Esophagus muscularis mucosa (tissue), 4 donors: ENCODE measurements at regions not wholly inside any gene's neighbourhood (a gene's known extent, or its start where the extent isn't known, plus 50 kb on each side); places are given as distances from the start of the nearest gene placed in this dataset.

Experiments
- DNase-seq: peaks from one replicate; pipeline ENCODE4 v3.0.0-alpha.2; 2017; ENCODE audit errors: extremely low spot score
- H3K27ac ChIP-seq, 4 donors: fragments of 200-600 bp; sonication (generic); replicated peaks in 1 of 4; 1 replicate in 3 of 4; 2 replicates in 1 of 4; pipeline ENCODE4 v1.5.1; 2016 to 2019; ENCODE audit warnings: mild to moderate bottlenecking in 1 of 4
- H3K27me3 ChIP-seq, 4 donors: fragments of 200-600 bp; sonication (generic); one replicate each; pipeline versions ENCODE4 v1.5.1 to v1.6.0; 2016 to 2019
- H3K36me3 ChIP-seq, 4 donors: fragments of 200-600 bp; sonication (generic); one replicate each; pipeline ENCODE4 v1.5.1; 2016 to 2019
- H3K4me1 ChIP-seq, 4 donors: fragments of 200-600 bp; sonication (generic); one replicate each; pipeline ENCODE4 v1.5.1; 2016 to 2019
- H3K4me3 ChIP-seq, 4 donors: fragments of 200-600 bp; sonication (generic); 1 replicate in 2 of 4; 2 replicates in 2 of 4; pipeline ENCODE4 v1.5.1; 2016 to 2019; ENCODE audit warnings: mild to moderate bottlenecking in 4 of 4, moderate library complexity in 1 of 4
- H3K9me3 ChIP-seq, 4 donors: fragments of 200-600 bp; sonication (generic); 1 replicate in 3 of 4; 2 replicates in 1 of 4; pipeline ENCODE4 v1.5.1; 2016 to 2019
- CTCF ChIP-seq, 3 experiments: fragments of 200-600 bp in 2 of 3; fragments of 450-650 bp in 1 of 3; sonication (generic) in 2 of 3; IDR thresholded peaks; one replicate each; pipeline ENCODE4 v1.5.1; 2017 to 2019; ENCODE audit warnings: antibody characterized with exemption in 3 of 3, mild to moderate bottlenecking in 2 of 3, moderate library complexity in 1 of 3
- EP300 ChIP-seq: sonication (generic); formaldehyde crosslinking; IDR thresholded peaks from one replicate; pipeline ENCODE4 v1.6.1; 2017; ENCODE audit warnings: antibody characterized with exemption
- POLR2A ChIP-seq: fragments of 450-650 bp; IDR thresholded peaks from one replicate; pipeline ENCODE4 v1.6.1; 2017; ENCODE audit warnings: antibody characterized with exemption, moderate library complexity, mild to moderate bottlenecking, low read depth
- POLR2AphosphoS5 ChIP-seq, 2 donors: sonication (generic); formaldehyde crosslinking; IDR thresholded peaks; one replicate each; pipeline ENCODE4 v1.6.1; 2017; ENCODE audit warnings: antibody characterized with exemption in 2 of 2
- WGBS: methylation state at CpG from one replicate; pipeline ENCODE4 v1.1.5; 2018; 5-methylcytosine and 5-hydroxymethylcytosine counted together
- intact Hi-C: fragments of 100-400 bp; cut with DNase I; formaldehyde crosslinking; loops from one replicate; pipeline ENCODE4 v1.15.1; 2023

GRCh38 chr4:43126595-43126994 is 234.1 kb downstream of the GRXCR1 start:
- Histone ChIP-seq H3K36me3 (no peaks in the 10 kb centered on the region), H3K4me3 (no peak overlapping the region), H3K27ac (no peak overlapping the region), H3K27me3 (no peaks in the 10 kb centered on the region), H3K9me3 (no peaks in the 10 kb centered on the region), H3K4me1 (no peaks in the 10 kb centered on the region)
- no peak for TF ChIP-seq POLR2A
- TF ChIP-seq EP300, result no peak
- TF ChIP-seq CTCF (IDR thresholded peaks at IDR 0.05), result no peak
- TF ChIP-seq POLR2AphosphoS5 (IDR thresholded peaks at IDR 0.05), result no peak
- intact Hi-C loops, result no loop called here
- no peak for DNase-seq

- WGBS, result 78% methylated on average over 11 of the region's 11 CpGs
- intact Hi-C loops, result loop anchor here (10.0 kb wide), 1 partner anchor 1494 kb away; no protein-coding TSS in a partner anchor
- H3K9me3 ChIP-seq, result no peaks in the 10 kb centered on the region
- no peak for DNase-seq
- no peak overlapping the region for H3K27ac ChIP-seq
- no peaks in the 10 kb centered on the region for H3K27me3 ChIP-seq
- TF ChIP-seq EP300 (no peak), POLR2AphosphoS5 (IDR thresholded peaks at IDR 0.05) (no peak), POLR2A (no peak), CTCF (IDR thresholded peaks at IDR 0.05) (no peak)
- H3K4me1 ChIP-seq, result no peaks in the 10 kb centered on the region
- no peaks in the 10 kb centered on the region for H3K36me3 ChIP-seq
- H3K4me3 ChIP-seq, result no peak overlapping the region
Measured at GRCh38 chr4:43130228-43131021, 237.9 kb downstream of the GRXCR1 start.

- Histone ChIP-seq H3K27ac (no peak overlapping the region), H3K9me3 (no peaks in the 10 kb centered on the region), H3K36me3 (no peaks in the 10 kb centered on the region), H3K27me3 (no peaks in the 10 kb centered on the region), H3K4me1 (no peaks in the 10 kb centered on the region), H3K4me3 (no peak overlapping the region)
- no peak for TF ChIP-seq EP300
- peak; percentile 16 to 63 (median 49) for TF ChIP-seq CTCF (IDR thresholded peaks at IDR 0.05)
- intact Hi-C loops, result loop anchor here (10.0 kb wide), 1 partner anchor 1493 kb away; no protein-coding TSS in a partner anchor
- WGBS, result 42% methylated on average over 11 of the region's 11 CpGs
- no peak for DNase-seq
Measured at GRCh38 chr4:43132010-43132582, 239.6 kb downstream of the GRXCR1 start.

GRCh38 chr4:43133566-43133965 is 241.1 kb downstream of the GRXCR1 start:
- 81% methylated on average over 6 of the region's 6 CpGs for WGBS
- intact Hi-C loops, result loop anchor here (10.0 kb wide), 1 partner anchor 1491 kb away; no protein-coding TSS in a partner anchor
- H3K36me3 ChIP-seq, result no peaks in the 10 kb centered on the region

More at GRCh38 chr4:43133566-43133965, 241.1 kb downstream of the GRXCR1 start:
- Histone ChIP-seq H3K9me3 (no peaks in the 10 kb centered on the region), H3K27ac (no peak overlapping the region), H3K4me1 (no peaks in the 10 kb centered on the region), H3K27me3 (no peaks in the 10 kb centered on the region), H3K4me3 (no peak overlapping the region)
- TF ChIP-seq EP300, result no peak
- no peak for TF ChIP-seq POLR2A
- TF ChIP-seq CTCF (IDR thresholded peaks at IDR 0.05), result no peak
- no peak for TF ChIP-seq POLR2AphosphoS5 (IDR thresholded peaks at IDR 0.05)
- DNase-seq, result no peak
